Thyroid gland (tissue), 4 donors: ENCODE measurements at regions not wholly inside any gene's neighbourhood (a gene's known extent, or its start where the extent isn't known, plus 50 kb on each side); places are given as distances from the start of the nearest gene placed in this dataset.

Source experiments
- POLR2A ChIP-seq, 2 donors: fragments of 450-650 bp; IDR thresholded peaks; one replicate each; pipeline ENCODE4 v1.6.1; 2017; ENCODE audit warnings: antibody characterized with exemption in 2 of 2, mild to moderate bottlenecking in 2 of 2, moderate library complexity in 1 of 2
- TF ChIP-seq, protein P1 (sequence below), 6 experiments: fragments of 200-600 bp in 3 of 6; fragments of 450-650 bp in 3 of 6; sonication (generic) in 3 of 6; IDR thresholded peaks; one replicate each; pipeline ENCODE4 v1.5.1; 2016 to 2019; ENCODE audit warnings: antibody characterized with exemption in 6 of 6, mild to moderate bottlenecking in 2 of 6, inconsistent platforms in 1 of 6, moderate library complexity in 1 of 6

DNA sequence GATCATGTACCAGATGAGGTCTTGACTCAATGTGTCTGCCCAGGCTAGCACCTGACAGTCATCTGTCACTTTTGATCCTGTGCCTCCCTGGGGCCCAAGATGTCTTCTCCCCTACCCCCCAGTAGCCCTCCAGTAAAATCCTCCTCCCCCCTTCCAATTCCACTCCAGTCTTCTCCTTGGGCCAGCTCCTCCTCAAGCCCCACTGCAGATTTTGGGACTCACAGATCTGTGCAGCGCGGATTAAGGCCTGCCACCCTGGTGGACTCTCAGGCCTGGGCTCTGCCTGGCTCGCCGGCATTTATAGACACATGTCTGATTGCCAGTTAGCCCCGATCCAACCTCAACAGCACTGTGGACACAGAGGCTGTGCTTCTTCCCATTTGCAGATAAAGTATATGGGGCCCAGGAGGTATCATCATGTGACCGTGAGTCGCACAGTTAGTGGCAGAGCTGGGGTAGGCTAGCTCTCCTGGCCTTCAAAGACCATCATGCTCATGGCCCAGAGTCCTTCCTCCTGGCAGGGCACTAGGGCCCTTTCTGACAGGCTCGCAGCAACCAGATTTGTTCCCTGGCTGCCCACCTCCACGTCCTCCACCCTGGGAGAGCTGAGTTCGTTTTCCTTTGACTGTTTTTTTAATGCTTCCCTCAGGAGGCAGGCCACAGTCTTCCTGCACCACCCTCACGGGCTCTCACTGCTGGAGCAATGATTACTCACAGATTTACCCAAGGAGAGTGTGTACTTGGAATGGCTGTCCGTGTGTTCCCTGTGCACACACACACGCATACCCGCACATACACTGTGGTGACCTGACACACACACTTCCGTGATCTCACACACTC, 98.3 kb upstream of the DIO3 start:
- TF ChIP-seq, protein P1, sequence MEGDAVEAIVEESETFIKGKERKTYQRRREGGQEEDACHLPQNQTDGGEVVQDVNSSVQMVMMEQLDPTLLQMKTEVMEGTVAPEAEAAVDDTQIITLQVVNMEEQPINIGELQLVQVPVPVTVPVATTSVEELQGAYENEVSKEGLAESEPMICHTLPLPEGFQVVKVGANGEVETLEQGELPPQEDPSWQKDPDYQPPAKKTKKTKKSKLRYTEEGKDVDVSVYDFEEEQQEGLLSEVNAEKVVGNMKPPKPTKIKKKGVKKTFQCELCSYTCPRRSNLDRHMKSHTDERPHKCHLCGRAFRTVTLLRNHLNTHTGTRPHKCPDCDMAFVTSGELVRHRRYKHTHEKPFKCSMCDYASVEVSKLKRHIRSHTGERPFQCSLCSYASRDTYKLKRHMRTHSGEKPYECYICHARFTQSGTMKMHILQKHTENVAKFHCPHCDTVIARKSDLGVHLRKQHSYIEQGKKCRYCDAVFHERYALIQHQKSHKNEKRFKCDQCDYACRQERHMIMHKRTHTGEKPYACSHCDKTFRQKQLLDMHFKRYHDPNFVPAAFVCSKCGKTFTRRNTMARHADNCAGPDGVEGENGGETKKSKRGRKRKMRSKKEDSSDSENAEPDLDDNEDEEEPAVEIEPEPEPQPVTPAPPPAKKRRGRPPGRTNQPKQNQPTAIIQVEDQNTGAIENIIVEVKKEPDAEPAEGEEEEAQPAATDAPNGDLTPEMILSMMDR (IDR thresholded peaks at IDR 0.05) = no peak
- TF ChIP-seq POLR2A (IDR thresholded peaks at IDR 0.05) = no peak
